ENCODE measurements at regions not wholly inside any gene's neighbourhood (a gene's known extent, or its start where the extent isn't known, plus 50 kb on each side); places are given as distances from the start of the nearest gene placed in this dataset.

DNA sequence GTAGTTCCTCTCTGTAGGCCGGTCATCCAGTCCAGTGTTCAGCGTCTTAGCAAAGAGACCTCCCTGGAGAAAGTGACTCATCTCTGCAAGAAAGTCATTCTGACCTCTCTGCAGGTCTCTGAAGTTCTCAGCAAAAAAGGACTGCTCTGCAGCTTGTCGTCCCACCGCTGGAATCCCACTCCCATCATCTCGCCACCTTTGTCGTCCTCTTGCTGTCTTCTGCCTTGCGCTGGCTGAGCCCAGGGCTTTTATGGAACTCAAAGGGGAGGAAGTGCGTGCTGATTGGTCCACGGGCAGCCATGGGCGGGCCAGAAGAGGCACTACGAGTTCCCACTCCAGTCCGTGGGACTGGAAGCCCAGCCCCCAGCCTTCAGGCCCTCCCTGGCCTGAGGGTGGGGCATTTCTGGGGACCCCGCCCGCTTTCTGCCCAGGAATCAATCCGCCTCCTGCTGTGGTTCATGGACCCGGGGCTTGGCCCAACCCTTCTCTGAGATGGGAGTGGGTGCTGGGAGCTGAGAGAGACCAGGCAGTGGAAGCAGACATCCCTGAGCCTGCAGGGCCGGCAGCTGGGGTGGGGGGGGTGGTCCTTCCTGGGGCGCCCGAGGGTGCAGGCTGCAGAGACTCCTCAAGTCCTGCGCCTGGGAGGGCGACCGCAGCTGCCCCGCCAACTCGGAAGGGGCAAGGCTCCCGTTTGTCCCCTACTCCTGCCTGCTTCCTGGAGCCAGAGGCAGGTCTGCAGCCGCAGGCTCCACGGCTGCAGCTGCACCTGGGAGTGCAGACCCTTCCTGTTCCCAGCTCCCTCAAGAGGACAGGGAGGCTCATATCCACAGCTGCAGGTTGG lies 660.7 kb upstream of the RAB6C start:
- ATAC-seq (no peak), DNase-seq (no peak)
- Histone ChIP-seq H3K4me3 (no peak overlapping the region), H3K27me3 (no peaks in the 10 kb centered on the region), H3K27ac (no peak overlapping the region), H3K9me3 (no peaks in the 10 kb centered on the region), H3K36me3 (replicated peaks in 1 of 2; ENCODE audit: insufficient read depth in 1 of 2, low read depth in 2 of 2) (no peaks in the 10 kb centered on the region), H3K4me1 (no peaks in the 10 kb centered on the region)
- WGBS, 2 donors: 79 to 82% methylated on average over 13 to 26 of the region's 27 CpGs
- TF ChIP-seq POLR2A (IDR thresholded peaks at IDR 0.05): no peak
- TF ChIP-seq, protein P1, sequence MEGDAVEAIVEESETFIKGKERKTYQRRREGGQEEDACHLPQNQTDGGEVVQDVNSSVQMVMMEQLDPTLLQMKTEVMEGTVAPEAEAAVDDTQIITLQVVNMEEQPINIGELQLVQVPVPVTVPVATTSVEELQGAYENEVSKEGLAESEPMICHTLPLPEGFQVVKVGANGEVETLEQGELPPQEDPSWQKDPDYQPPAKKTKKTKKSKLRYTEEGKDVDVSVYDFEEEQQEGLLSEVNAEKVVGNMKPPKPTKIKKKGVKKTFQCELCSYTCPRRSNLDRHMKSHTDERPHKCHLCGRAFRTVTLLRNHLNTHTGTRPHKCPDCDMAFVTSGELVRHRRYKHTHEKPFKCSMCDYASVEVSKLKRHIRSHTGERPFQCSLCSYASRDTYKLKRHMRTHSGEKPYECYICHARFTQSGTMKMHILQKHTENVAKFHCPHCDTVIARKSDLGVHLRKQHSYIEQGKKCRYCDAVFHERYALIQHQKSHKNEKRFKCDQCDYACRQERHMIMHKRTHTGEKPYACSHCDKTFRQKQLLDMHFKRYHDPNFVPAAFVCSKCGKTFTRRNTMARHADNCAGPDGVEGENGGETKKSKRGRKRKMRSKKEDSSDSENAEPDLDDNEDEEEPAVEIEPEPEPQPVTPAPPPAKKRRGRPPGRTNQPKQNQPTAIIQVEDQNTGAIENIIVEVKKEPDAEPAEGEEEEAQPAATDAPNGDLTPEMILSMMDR (IDR thresholded peaks at IDR 0.05): no peak
- intact Hi-C loops (cut with DNase I): no loop called here

DNA sequence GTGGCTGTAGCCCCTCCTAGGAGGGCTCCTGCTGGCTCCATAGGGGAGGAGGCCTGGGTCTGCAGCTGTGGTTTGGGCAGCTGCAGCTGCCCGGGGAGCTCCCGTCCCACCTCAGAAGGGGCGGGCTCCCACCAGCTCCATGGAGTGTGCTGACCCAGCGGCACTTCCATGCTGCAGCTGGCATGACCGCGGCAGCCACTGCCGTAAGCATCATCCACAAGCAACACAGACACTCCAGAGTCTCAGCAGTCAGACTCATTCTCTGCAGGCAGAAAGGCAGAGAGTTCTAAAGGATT lies 660.1 kb upstream of the RAB6C start:
- WGBS, 2 donors: 88 to 100% methylated on average over 1 to 7 of the region's 7 CpGs
- DNase-seq (no peak), ATAC-seq (no peak)
- H3K4me1 ChIP-seq: no peaks in the 10 kb centered on the region
- no peak overlapping the region for H3K27ac ChIP-seq
- H3K4me3 ChIP-seq: no peak overlapping the region
- intact Hi-C loops (cut with DNase I): no loop called here
- no peaks in the 10 kb centered on the region for H3K9me3 ChIP-seq
- no peaks in the 10 kb centered on the region for H3K36me3 ChIP-seq (replicated peaks in 1 of 2; ENCODE audit: insufficient read depth in 1 of 2, low read depth in 2 of 2)
- TF ChIP-seq, protein P1 (IDR thresholded peaks at IDR 0.05): no peak
- TF ChIP-seq POLR2A (IDR thresholded peaks at IDR 0.05): no peak
- no peaks in the 10 kb centered on the region for H3K27me3 ChIP-seq

DNA sequence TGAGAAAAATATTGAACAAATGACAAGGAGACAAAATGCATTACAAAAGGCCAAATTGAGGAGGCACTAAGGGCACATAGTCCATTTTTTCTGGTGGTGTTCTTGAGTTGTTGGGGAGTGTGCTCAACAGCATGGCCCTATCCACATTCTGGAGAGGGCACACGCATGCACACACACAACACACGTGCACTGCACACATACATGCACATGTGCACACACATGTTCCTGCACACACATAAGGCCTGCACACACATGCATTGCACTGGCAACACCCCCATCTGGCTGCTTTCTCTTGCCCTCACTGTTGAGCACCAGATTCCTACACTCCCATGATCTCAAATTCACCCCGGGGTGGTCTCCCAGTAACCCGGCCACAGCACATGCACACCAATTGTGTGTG lies 659.2 kb upstream of the RAB6C start:
- intact Hi-C loops (cut with DNase I): no loop called here
- Histone ChIP-seq H3K36me3 (replicated peaks in 1 of 2; ENCODE audit: insufficient read depth in 1 of 2, low read depth in 2 of 2) (no peaks in the 10 kb centered on the region), H3K4me3 (no peak overlapping the region), H3K4me1 (no peaks in the 10 kb centered on the region), H3K27ac (no peak overlapping the region), H3K27me3 (no peaks in the 10 kb centered on the region), H3K9me3 (no peaks in the 10 kb centered on the region)
- TF ChIP-seq POLR2A (IDR thresholded peaks at IDR 0.05): no peak
- TF ChIP-seq, protein P1 (IDR thresholded peaks at IDR 0.05): no peak
- DNase-seq (no peak), ATAC-seq (no peak)
- WGBS, 2 donors: 86 to 91% methylated on average over 4 of the region's 4 CpGs

DNA sequence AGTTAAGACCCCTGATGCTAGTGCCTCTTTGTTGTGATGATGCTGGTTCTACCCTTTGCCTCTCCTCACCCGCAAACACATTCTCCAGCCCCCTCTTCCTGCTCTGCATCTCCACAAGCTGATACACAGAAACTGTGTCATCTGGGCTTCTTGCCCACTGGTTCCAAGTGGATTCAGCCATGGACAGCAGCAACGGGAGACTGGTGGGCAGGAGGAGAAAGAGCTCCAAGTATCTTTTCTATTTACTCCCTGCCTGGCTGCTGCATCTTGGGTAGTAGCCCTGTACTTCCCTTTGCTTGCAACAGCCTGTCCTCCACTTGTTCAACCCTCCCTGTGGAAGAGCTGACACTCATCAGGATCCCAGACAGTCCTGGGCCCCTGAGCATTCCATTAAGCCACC lies 655.1 kb upstream of the RAB6C start:
- intact Hi-C loops (cut with DNase I): no loop called here
- no peak for TF ChIP-seq POLR2A (IDR thresholded peaks at IDR 0.05)
- TF ChIP-seq, protein P1 (IDR thresholded peaks at IDR 0.05): no peak
- Histone ChIP-seq H3K4me3 (no peak overlapping the region), H3K27me3 (no peaks in the 10 kb centered on the region), H3K36me3 (replicated peaks in 1 of 2; ENCODE audit: insufficient read depth in 1 of 2, low read depth in 2 of 2) (no peaks in the 10 kb centered on the region), H3K4me1 (no peaks in the 10 kb centered on the region), H3K27ac (no peak overlapping the region), H3K9me3 (no peaks in the 10 kb centered on the region)
- DNase-seq (no peak), ATAC-seq (no peak)
- WGBS, 2 donors: 75 to 91% methylated on average over 2 of the region's 2 CpGs

DNA sequence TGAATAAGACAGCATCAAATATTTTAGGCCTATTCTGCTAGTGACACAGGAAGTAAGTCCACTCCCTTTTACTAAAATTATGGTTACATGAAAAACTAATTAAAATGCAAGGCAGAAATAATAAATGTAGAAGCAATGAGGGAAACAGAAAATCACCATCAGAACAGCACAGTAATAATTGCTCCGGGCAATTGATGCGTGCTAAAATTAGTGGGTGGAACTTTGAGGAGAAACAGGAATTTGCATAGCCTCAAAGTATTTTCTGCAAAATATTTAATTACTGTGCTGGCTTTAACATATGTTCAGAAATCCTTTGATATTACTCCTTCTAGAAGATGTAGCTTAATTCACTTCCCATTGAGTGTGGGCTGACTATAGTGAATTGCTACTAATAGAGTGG lies 654.3 kb upstream of the RAB6C start:
- no peaks in the 10 kb centered on the region for H3K36me3 ChIP-seq (replicated peaks in 1 of 2; ENCODE audit: insufficient read depth in 1 of 2, low read depth in 2 of 2)
- no peaks in the 10 kb centered on the region for H3K27me3 ChIP-seq
- intact Hi-C loops (cut with DNase I): no loop called here
- H3K27ac ChIP-seq: no peak overlapping the region
- ATAC-seq (no peak), DNase-seq (no peak)
- 69 to 93% methylated on average over 2 of the region's 2 CpGs for WGBS, 2 donors
- no peaks in the 10 kb centered on the region for H3K9me3 ChIP-seq
- no peaks in the 10 kb centered on the region for H3K4me1 ChIP-seq
- H3K4me3 ChIP-seq: no peak overlapping the region
- TF ChIP-seq POLR2A (IDR thresholded peaks at IDR 0.05): no peak
- TF ChIP-seq, protein P1 (IDR thresholded peaks at IDR 0.05): no peak
